NCI-H146 treated with DMSO at 0.1 percent for 48 hours (cell line): ENCODE measurements at regions not wholly inside any gene's neighbourhood (a gene's known extent, or its start where the extent isn't known, plus 50 kb on each side); places are given as distances from the start of the nearest gene placed in this dataset.
"Not testable (repeated sequence)": the region's sequence is repeated elsewhere in the genome, so short reads cannot be mapped to it uniquely, and the experiment has no call there.

ENCODE experiments used
- DNase-seq: peaks from one replicate; lab custom pipeline; 2025; ENCODE audit not compliant: unreplicated experiment; lab: John Stamatoyannopoulos, UW

DNA sequence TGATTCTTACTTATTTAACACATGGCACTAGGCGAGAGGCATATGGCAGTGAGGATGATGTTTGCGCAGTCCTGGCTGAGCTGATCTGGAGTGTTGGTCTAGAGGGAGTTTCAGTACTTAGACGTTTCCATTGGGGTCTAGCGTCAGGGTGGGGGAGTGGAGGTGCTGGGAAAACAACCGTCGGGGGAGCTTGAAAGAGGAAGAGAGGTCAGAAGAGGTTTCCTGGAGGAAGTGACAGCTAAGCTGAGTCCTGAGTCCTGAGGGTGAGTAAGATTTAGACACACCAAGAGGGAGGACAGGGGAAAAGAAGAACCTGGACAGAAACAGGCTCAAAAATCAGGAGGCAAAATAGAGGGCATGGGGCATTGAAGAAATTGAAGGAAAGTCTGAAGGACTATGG lies 81.4 kb downstream of the ALOX5AP start:
- DNase-seq, result no peak

- no peak for DNase-seq
Measured at GRCh38 chr13:30818323-30818960, 83.1 kb downstream of the ALOX5AP start.

- no peak for DNase-seq
Measured at GRCh38 chr13:30819136-30819888, 84.0 kb downstream of the ALOX5AP start.

GRCh38 chr13:30821421-30821820 lies 84.7 kb upstream of the MEDAG start:
- DNase-seq, result no peak

GRCh38 chr13:30824651-30825050 lies 81.4 kb upstream of the MEDAG start:
- no peak for DNase-seq

DNA sequence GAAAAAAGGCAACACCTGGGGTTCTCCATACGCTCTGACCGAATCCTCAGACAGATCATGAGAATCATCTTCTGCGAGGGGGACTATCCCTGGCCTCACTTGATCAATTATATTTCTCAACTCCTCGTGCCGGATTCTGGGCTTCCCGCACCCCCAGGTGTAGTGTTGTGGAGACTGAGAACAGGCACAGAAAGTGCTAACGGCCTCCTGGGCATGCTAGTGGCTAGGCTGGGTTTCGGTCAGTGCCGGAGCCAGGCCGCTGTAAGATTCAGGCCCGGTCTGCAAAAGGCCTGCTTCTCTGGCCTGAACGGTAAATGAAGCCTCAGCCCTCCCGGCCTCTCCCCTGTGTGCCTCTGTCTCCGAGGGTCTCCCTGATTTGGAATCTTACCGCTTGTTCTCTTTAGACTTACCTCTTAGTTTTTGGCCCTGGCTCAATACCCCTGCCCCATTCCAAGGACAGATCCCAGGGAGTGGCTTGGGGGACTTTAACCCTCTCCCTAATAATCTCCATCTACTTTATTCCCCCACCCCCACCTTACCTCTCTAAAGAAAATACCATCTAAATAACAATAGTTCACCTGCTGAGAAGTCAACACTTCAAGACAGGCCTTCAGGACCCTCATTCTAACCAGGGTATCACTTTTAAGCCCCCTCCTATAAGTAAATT lies 79.0 kb upstream of the MEDAG start:
- no peak for DNase-seq

DNA sequence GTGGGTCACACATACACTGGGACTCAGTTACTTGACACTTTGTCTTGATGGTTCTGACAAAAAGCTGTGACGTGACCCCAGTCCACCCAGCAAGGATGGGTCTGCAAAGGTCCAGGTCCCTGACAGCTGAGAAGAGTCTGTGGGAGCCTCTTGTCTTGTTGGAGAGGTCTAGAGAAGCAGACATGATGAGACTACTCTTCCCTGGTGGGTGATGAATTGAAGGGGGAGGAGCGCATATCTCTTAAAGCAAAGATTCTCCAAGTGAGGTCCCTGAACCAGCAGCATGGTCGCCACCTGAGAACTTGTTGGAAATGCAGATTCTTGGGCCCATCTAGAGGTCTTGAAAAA lies 78.5 kb upstream of the MEDAG start:
- no peak for DNase-seq

GRCh38 chr13:30829145-30829832 lies 76.8 kb upstream of the MEDAG start:
- no peak for DNase-seq

DNA sequence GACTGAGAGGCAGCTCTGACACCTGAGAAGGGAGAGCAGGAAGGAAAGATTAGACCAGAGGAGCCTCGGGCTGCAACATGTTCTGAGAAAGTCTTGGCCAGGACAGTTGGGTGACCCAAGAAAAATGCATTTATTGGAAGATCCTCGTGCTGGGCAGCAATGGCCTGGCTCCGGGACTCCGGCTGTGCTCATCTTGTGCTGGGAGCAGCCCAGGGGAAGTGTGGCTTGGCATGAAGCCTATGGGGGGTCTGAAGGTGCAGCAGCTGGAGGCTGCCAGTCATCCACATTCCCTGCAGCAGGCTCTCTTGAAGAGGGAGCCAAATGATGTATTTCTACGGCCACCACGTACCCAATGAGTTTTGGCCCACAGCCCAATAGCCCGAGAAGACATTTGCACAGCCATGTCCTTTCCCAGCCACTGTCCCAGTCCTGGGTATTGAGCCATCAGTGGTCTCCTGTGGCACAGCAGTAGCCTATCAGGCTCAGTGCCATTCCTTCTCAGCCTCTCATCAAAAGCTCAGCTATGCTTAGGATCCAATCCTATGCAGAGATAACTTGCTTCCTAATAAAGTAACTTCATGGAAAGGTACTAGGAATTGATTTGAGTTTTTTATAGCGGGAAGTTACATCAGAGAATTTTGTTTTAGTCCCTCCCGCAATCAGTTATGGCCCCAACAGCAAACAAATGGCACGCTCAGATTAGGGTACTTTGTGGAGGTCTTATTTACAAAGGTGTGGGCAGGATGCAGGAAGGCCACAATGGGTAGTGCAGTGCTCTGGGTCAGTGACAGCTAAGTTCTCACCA lies 76.0 kb upstream of the MEDAG start:
- no peak for DNase-seq

DNA sequence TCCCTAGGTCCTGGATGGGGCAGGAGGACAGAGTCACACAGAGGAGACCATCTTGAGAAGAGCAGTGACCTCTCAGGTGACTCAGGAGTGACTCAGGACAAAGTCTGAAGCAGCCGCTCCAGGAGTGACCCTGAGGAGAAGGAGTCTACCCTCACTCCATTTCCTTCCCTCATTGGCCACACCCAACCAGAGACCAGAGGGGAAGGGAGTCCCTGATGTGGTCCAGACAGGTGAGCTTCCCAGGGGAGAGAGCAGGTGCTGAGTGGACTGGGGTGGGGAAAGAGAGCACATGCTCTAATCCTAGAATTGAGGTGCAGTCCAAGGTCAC lies 75.5 kb upstream of the MEDAG start:
- no peak for DNase-seq

GRCh38 chr13:30831515-30831914 lies 74.6 kb upstream of the MEDAG start:
- no peak for DNase-seq

GRCh38 chr13:30832377-30832776 lies 73.7 kb upstream of the MEDAG start:
- no peak for DNase-seq

- peak; percentile 63 for DNase-seq
Measured at GRCh38 chr13:30832845-30833332, 73.2 kb upstream of the MEDAG start.

- no peak for DNase-seq
Measured at GRCh38 chr13:30835442-30835841, 70.6 kb upstream of the MEDAG start.

DNA sequence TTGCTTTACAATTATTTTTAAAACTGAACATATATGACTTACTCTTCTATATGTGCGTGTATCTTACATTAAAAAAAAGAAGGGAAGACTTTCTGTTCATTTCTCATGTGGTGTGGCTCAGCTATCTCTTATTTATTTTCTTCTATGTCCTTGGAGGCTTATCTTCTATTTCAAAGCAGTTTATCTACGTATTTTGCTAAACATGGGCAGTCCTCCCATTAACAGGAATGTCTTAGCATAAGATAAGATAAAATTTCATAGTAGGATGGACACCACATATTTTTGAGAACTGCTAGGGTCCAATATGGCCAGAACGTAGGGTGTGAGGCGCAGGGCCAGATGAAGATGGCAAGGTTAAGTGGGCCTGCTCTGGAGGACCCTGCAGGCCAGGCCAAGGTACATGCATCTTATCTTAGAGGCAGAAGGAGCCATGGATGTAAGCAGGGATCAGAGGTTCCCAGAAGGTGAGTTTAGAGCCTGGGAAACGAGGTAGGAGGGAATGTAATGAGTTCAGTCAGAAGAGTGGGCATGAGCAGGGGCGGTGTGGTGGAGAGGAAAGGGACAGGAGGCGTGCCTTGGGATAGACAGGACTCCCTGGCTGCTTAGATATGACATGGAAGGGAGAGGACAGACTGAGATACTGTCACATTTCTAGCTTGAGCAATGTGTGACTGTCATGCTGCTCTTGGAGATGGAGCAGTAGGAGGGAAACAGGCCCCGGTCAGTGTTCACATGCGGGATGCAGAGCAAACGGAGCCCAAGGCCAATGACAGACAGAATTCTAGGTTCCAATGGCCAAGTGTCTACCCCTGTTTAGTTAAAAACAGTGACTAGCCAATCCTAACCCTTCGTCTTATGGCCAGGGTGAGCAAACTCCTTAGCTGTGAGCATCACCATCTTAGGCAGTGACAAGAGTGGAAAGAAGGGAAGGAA lies 68.6 kb upstream of the MEDAG start:
- no peak for DNase-seq

DNA sequence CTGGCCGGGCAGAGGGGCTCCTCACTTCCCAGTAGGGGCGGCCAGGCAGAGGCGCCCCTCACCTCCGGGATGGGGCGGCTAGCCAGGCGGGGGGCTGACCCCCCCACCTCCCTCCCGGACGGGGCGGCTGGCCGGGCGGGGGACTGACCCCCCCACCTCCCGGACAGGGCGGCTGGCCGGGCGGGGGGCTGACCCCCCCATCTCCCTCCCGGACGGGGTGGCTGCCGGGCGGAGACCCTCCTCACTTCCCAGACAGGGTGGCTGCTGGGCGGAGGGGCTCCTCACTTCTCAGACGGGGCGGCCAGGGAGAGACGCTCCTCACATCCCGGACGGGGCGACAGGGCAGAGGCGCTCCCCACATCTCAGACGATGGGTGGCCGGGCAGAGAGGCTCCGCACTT lies 66.4 kb upstream of the MEDAG start:
- not testable (repeated sequence) for DNase-seq

DNA sequence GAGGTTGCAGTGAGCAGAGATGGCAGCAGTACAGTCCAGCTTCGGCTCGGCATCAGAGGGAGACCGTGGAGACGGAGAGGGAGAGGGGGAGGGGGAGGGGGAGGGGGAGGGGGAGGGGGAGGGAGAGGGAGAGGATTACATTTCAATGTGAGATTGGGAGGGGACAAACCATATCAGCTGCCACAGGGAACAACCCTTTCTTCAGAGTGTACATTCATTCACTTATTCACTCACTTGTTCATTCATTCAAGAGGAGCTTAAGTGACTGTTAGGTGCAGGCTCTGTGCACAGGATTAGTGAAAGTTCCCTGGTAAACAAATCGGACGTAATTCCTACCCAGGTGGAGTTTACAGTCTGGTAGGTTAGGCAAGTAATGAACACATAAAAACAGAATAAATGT lies 65.6 kb upstream of the MEDAG start:
- no peak for DNase-seq

- no peak for DNase-seq
Measured at GRCh38 chr13:30841154-30841553, 64.9 kb upstream of the MEDAG start.

- DNase-seq, result no peak
Measured at GRCh38 chr13:30843548-30843947, 62.5 kb upstream of the MEDAG start.
